GM18867 (cell line): ENCODE measurements at regions not wholly inside any gene's neighbourhood (a gene's known extent, or its start where the extent isn't known, plus 50 kb on each side); places are given as distances from the start of the nearest gene placed in this dataset.
"Not testable (repeated sequence)": the region's sequence is repeated elsewhere in the genome, so short reads cannot be mapped to it uniquely, and the experiment has no call there.

Experiments used
- ATAC-seq: cut with Tn5 transposase; IDR thresholded peaks from one replicate; pipeline ENCODE4 v1.9.1; 2021; ENCODE audit warnings: mild to moderate bottlenecking, moderate library complexity; ENCODE audit not compliant: unreplicated experiment

DNA sequence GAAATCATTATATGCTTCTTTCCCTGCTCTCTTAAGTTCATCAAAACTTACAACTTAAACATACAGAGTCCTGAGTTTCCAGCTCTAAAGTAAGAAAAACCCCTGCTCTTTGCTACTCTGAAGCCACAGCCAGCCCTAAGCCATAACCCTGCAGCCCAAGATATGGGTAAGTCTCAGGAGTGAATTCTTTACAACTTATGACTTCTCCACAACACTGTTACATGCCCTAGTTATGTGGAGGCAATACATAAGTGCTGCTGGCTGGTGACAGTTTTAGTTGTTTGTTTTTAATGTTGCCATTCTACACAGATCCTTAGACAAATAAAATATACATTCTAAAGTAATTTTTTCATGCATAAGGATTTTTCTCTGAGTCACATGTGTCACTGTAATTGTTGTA lies 100.2 kb downstream of the FBXO8 start:
- no peak for ATAC-seq

DNA sequence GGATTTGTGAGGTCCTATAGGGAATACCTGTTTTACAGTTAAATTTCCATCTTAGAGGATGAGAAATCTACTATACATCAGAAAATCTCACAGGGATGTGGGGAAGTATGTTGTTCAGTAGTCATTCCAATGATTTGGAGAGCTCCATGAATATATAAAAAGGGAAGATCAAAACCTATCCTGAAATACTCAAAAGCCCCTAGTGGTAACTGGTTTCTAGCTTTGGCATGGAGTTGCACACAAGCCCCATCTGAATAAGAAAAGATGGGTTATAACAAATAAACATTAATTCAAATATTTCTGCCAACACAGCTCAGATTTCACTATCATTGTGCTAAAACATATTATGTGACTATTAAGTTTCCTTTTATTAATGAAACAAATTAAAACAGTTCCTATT lies 101.6 kb downstream of the FBXO8 start:
- no peak for ATAC-seq

DNA sequence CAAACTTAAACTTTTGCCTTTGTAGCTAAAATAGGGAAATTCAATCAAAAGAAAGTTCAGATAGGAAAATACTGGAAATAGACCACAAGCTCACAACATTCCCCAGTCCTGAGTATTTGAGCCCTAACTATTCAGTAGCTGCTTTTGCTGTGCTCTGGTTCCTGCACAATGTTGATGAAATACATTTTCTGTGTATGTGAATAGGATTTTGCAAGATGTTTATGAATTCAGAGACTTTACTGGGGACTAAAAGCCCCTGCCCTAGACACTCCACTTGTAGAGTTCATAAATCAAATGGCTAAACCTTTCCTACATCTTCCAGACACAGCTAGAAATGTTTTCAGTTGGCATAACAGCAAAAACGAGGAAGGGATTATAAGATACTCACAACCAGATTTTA lies 105.9 kb downstream of the FBXO8 start:
- no peak for ATAC-seq

DNA sequence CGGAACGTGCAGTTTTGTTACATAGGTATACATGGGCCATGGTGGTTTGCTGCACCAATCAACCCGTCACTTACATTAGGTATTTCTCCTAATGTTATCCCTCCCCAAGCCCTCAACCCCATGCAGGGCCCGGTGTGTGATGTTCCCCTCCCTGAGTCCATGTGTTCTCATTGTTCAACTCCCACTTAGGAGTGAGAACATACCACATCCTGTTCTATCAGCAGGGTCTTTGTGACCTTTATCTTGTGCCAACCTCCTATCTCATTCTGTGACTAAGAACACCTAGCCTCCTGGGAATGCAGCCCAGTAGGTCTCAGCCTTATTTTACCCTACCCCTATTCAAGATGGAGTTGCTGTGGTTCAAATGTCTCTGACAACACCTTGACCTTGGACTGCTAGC lies 107.6 kb downstream of the FBXO8 start:
- ATAC-seq, result not testable (repeated sequence)

DNA sequence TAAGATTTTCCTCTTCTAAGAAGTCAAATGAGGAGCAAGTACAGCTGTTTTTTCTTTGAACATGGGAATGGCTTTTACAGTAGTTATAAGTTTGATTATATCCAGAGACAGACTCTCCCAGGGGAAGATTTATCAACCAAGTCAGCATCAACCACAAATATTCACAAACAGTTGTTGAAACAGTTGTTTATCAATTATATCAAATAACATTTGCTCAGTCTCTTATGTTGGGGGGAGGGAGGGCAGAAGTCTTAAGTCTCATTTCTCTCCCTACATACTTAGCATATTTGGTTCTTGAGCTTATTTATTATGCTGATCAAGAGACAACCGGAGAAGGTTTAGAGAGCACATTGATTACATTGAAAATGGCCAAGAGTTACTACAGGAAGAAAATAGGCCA lies 110.1 kb downstream of the FBXO8 start:
- no peak for ATAC-seq

DNA sequence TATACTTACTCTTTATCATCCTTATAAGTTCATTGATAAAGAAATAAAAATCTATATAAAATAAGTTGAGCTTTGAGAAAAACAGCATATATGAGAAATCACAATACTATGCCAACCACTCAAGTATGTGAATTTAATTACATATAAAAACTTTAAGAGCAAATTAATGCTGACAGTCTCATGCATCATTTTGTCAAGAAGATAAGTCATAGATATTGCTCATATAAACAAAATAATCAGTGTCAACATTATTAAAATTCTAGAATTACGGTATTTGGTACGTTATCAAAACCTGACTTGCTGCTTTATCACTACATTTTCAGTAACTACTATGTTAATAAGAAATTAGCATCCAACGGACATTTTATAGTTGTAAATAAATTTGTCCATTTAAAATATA lies 111.2 kb downstream of the FBXO8 start:
- ATAC-seq, result no peak

DNA sequence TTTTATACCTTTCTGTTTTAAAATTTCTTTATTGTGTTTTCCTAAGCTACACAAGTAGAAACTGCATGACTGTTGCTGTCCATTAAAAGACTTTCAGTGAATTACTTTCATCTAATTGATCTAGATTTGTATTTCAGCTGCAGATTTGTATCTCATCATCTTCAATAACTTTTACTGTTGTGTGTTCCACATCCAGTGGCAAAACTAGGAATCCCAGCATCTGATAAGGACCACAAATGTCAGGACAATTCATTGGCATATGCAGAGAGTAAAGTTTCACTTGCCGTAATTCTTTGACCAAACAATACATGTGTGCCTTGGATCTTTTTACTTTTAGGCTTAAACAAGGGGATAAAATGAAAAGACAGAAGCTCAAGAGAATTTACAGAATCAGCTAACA lies 112.6 kb downstream of the FBXO8 start:
- ATAC-seq, result no peak

DNA sequence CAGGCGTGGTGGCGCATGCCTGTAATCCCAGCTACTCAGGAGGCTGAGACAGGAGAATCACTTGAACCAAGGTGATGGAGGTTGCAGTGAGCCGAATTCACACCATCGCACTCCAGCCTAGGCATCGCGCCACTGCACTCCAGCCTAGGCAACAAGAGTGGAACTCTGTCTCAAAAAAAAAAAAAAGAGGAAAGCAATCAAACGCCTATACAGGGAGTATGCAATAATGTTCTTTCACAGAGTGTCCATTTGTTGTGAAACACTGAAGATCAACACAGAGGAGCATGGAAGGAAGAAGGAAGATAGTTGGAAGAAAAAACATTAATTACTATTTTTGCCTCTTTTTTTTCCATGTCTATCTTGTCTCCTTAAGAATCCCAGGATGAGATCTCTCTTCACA lies 113.4 kb downstream of the FBXO8 start:
- ATAC-seq, result no peak

DNA sequence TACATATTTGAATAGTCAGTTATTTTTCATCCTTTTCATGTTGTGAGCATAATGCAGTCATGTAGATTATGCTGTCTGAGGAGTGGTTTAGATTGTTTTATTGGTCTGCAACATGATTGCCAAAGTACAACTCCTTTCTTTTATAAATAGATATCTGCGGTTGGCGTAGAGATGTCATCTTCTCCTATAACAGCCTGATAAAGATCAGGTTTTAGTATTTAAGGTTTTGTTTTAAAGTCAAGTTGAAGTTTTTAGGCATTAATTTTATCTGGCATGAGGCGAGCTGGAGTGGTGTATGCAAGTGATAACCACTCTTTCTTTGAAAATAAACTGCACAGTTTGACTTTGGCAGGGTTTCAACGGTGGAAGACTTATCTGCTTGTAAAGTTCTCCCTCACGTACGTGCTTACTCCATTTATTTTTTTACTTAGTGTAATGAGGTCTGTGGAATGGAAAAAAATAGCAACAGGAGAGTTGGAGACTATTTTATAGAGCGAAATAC lies 126.3 kb downstream of the FBXO8 start:
- no peak for ATAC-seq

DNA sequence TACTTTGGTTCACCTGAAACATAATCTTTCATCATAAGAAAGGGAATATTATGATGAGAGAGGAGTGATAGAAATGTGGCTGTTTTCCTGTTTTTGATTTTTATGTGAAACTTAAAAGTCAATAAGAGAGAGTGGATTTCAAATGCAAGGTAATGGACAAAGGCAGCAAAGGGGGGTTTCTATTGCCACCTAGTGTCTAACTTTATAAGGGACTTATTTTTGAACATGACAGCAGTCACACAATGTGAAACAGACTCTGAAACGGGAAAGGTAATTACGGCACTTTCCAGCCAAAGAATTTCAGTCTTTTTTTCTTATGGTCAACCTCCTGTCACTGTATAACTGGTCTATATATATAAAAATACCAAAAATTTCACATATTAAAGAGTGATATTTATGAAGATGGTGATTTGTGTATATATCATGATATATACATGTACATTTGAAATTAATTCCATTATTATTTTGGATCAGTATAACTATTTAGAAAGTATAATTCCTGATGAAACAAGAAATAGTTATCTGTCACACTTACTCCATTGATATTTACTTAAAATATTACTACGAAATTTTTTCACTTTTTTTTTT lies 127.1 kb downstream of the FBXO8 start:
- peak; percentile 91 for ATAC-seq

DNA sequence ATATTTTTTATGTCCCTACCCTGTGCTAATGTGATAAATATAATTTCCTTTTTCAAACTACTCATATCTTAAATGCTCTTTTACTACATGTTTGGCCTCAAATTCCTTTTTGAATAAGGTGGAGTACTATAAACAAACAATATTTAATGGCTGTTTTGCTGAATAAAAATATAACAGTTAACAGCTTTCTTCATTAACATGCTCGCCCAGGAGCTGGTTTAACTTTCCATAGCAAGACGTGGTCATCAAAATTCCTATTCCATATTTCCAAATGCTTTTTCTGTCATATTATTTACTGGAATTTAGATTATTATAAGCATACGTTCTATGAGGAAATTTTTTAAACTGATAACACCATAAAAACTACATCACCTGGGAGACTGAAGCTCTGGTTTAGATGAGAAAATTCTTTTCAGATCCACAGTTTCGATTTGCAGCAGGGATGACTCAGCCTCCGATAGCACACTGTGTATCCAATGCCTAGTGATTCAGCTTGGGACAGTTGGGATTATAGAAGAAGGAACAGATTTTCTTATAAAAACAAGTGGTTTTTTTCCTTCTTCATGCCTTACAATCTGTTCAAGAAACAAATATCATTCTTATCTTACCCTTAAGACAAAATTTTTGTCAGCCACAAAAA lies 129.1 kb downstream of the FBXO8 start:
- ATAC-seq, result no peak

DNA sequence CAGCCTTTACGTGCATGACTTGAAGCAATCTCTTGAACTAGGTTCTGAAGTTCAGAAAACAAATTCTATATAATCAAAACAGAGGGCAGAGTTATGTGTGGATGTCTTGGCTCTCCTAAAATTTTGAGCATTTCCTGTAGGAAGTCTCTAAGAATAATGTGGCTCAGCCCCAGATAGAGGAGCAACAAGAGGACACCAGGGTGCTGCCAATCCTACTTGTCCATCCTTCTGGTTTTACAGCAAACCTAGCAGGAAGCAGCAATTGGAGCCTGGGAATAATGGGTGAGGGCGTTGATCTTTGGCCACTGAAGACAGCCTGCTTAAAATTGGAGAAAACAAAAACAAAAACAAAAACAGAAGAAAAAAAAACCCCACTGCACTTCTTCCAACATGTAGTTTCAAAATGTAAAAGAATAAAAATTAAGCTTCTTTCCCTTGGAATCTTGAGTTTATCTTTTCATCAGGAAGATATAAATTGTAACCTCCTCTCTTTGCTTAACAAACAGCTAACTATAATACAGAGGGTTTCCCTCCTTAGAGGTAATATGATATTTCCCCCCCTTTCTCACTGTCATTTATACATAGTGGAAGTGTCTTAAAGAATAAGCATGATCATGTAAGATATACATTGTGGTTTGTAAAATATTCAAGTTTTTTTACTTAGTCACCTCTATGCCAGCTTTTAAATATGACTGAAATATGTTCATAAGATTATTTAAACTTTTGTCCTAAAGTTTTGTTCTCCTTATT lies 130.6 kb downstream of the FBXO8 start:
- ATAC-seq, result no peak

DNA sequence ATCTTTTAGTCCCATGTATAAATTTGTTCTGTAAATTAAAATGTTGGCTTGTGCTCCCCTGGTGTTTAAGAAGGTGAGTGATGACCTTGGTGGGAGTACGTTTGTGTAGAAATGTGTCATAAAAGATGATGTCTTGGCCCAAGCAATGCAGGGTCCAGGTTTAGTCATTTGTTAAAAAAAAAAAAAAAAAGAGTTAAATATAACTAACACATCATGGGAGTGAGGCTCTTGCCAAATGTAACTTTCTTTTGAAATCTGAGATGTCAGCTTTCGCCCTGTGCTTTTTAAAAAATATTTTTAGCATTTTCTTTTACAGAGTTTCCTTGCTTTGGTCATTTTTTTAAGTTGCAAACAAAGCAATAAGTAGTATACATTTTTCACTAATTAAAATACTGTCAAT lies 135.6 kb downstream of the FBXO8 start:
- no peak for ATAC-seq

DNA sequence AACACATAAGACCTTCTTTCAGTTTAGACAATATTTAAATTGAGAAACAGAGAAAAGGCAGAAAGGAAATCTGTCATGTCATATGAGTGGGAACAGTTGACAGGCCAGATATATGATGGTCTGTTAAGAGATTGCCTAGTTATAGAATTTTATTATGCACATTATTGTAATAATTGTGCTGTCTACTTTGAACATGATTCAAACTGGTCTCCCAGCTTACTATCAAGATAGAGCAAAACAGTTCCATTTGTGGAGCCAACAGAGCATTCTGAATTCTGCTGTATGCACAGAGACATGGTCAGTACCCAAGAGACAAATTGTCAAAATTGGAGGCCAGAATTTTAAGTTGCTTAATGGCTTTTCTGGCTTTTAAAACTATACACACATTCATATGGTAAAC lies 139.4 kb downstream of the FBXO8 start:
- ATAC-seq, result no peak

DNA sequence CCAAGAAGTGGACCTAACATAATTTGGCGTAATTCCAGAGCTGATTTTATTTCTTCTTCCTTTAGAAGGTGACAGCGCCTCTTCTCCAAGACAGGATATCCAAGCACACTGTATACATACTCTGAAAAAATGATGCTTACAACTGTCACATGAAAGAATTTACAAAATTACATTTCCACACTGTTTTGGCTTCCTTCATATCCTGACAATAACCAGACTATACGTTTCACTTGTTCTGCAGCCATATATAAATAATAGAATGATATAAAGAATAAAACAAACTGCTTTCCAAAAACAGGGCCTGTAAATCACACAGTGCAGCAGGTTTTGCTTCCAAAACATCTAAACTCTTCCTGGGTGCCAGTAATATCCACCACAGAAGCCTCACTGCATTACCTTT lies 141.6 kb downstream of the FBXO8 start:
- no peak for ATAC-seq

DNA sequence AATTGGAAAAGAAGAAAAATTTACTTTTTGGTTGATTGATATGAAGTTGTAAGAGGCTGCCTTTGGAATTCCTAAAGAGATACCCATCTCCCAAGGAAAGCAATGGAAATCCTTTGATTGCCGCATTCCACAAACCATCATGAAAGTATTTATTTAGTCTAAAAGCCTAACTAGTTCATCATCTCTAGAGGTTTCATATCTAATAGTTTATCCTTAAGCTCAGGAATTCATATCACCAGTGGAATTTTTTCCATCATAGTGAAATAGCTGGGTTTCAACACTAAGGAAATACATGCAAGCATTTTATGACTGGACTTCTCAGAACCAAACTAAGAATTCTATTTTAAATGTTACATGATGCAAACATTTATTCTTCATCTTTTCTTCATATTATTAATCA lies 144.9 kb downstream of the FBXO8 start:
- no peak for ATAC-seq

DNA sequence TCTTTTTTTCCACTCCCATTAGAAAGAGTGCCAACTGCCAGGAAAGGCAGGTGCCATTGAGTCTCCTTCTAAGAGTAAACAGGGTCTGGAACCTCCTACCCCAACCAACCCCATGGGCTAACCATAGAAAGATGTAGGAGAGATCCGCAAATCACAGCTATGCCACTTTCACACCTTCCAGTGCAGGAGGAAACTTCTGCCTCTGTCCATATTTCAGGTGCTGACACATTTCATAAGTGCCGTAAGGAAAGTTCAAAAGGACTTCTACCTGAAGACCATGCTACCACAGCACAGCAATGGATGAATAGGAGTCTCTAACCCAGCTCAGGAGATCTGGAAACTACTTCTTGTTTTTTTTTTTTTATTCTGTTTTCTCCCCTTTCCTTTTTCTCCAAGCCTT lies 145.8 kb downstream of the FBXO8 start:
- ATAC-seq, result no peak

DNA sequence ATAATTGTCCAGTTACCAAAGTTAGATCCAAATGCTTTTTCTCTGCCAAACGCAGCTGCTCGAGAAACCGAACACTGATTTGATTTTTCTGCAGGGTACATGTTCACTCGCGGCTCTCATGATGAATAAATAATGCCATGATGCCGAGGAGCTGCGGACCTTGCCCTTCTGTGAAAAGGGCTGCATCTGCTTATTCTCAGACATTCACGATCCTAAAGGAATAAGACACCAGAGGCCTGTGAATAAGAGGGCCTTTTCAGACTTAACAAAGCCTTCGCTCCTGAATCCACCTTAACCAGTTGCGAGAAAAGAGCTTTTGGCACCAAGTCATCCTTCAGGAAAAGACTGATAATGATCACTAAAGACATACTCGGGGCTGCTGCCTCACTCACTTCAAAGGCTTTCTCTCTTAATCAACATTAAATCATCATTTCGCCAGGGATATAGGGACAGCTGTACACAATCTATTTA lies 147.5 kb downstream of the FBXO8 start:
- ATAC-seq, result peak; percentile 13

DNA sequence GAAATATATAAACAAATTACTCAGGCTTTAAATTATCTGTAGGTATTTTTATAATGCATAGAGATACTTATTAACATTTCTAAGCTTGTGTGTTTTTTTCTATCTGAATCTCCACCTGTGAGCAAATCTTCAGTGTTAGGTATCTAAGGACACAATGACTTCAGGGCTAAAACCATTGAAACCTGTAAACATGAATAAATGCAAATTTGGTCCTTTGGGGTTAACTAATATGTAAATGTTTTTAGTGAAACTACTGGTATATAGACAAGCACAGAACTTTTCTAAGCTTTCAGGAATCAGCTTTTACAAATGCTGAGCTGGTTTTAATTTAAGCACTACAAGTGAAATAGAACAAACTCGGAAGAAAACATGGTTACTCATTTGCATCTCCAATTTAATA lies 147.9 kb downstream of the FBXO8 start:
- peak; percentile 80 for ATAC-seq

DNA sequence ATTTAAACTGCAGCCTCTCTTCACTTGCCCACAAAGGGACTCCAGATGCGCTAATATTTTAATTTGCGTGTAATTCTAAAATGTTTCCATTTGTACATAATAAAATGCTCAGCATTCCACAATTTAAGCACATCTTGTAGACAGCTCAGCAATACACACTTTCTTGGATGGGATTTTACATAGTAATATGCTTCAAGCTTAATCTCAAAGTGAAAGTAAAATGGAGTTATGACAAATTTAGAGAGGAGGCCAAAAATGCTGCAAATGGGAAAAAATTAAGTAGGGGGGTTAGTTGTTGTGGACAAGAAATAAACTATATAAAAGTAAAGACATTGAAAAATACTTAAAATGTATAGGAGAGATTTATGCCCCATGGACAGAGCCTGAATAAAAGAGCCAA lies 149.1 kb downstream of the FBXO8 start:
- ATAC-seq, result no peak

DNA sequence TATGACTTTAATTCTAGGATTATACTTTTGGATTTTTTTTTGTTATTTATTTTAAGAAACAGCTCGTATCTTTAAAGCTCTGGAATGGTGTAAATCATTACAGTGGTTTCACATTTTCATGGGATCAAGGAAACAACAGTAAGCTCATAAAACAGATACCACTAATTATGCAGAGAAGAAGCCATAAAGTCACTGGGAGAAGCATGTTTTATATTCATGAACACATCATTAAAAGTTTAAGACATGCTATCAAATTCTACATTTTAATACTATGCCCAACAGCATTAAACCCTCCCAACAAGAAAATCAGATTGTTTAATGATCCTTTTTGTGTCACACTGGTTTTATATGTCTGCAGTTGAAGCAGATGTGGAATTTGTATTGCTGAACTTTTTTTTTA lies 149.9 kb downstream of the FBXO8 start:
- no peak for ATAC-seq

DNA sequence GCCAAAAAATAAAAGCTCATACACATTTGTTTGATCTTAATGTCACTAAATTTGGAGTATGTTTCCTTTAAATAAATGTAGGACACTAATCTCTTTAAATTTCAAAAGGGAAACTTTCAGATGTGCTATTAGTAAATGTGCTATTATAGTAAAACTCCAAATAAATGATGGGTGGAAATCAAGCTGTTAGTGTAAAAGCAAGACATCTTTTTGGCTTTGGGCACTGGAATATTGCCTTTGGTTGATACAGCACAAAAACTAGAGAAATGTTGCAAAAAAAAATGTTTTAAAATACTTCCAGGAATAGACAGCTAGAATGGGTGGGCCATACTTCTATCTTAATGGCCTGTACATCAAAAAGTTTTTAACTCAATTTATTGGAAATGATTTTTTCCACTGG lies 151.6 kb downstream of the FBXO8 start:
- ATAC-seq, result no peak
